Peyer's patch (tissue), 4 donors: ENCODE measurements at regions not wholly inside any gene's neighbourhood (a gene's known extent, or its start where the extent isn't known, plus 50 kb on each side); places are given as distances from the start of the nearest gene placed in this dataset.
"Not testable (repeated sequence)": the region's sequence is repeated elsewhere in the genome, so short reads cannot be mapped to it uniquely, and the experiment has no call there.

Source experiments
- DNase-seq, 3 donors: peaks; one replicate each; pipeline ENCODE4 v3.0.0-alpha.2; 2017 to 2019
- H3K27ac ChIP-seq, 4 donors: fragments of 200-600 bp; sonication (generic); one replicate each; pipeline ENCODE4 v1.5.1; 2016 to 2019
- H3K27me3 ChIP-seq, 2 donors: fragments of 200-600 bp; sonication (generic); one replicate each; pipeline ENCODE4 v1.5.1; 2019
- H3K36me3 ChIP-seq, 3 donors: fragments of 200-600 bp; sonication (generic); one replicate each; pipeline ENCODE4 v1.5.1; 2016 to 2019
- H3K4me1 ChIP-seq, 4 donors: fragments of 200-600 bp; sonication (generic); one replicate each; pipeline ENCODE4 v1.5.1; 2016 to 2019
- H3K4me3 ChIP-seq, 4 donors: fragments of 200-600 bp; sonication (generic); 1 replicate in 3 of 4; 2 replicates in 1 of 4; pipeline ENCODE4 v1.5.1; 2016 to 2019; ENCODE audit warnings: mild to moderate bottlenecking in 1 of 4
- H3K9me3 ChIP-seq, 4 donors: fragments of 200-600 bp; sonication (generic); one replicate each; pipeline ENCODE4 v1.5.1; 2016 to 2019; ENCODE audit warnings: mild to moderate bottlenecking in 1 of 4
- CTCF ChIP-seq, 6 experiments: fragments of 450-650 bp in 4 of 6; fragments of 200-600 bp in 2 of 6; sonication (generic) in 1 of 6; IDR thresholded peaks; one replicate each; pipeline ENCODE4 v1.5.1; 2017 to 2019; ENCODE audit warnings: antibody characterized with exemption in 6 of 6, mild to moderate bottlenecking in 3 of 6, moderate library complexity in 1 of 6
- POLR2A ChIP-seq, 2 donors: fragments of 450-650 bp; IDR thresholded peaks; one replicate each; pipeline ENCODE4 v1.5.1; 2017; ENCODE audit warnings: antibody characterized with exemption in 2 of 2, mild to moderate bottlenecking in 2 of 2, moderate library complexity in 2 of 2

GRCh38 chr2:137897082-137897481 lies 67.2 kb upstream of the HNMT start:
- H3K27ac ChIP-seq = no peak overlapping the region
- TF ChIP-seq CTCF (IDR thresholded peaks at IDR 0.05) = no peak
- no peak for TF ChIP-seq POLR2A (IDR thresholded peaks at IDR 0.05)
- no peak for DNase-seq
- H3K27me3 ChIP-seq = no peaks in the 10 kb centered on the region
- no peak overlapping the region for H3K4me3 ChIP-seq
- no peaks in the 10 kb centered on the region for H3K9me3 ChIP-seq
- H3K4me1 ChIP-seq = no peaks in the 10 kb centered on the region
- H3K36me3 ChIP-seq = no peaks in the 10 kb centered on the region

- no peak for DNase-seq
- H3K27me3 ChIP-seq = no peaks in the 10 kb centered on the region
- H3K27ac ChIP-seq = no peak overlapping the region
- H3K36me3 ChIP-seq = no peaks in the 10 kb centered on the region
- TF ChIP-seq CTCF (IDR thresholded peaks at IDR 0.05) (no peak), POLR2A (IDR thresholded peaks at IDR 0.05) (no peak)
- no peaks in the 10 kb centered on the region for H3K9me3 ChIP-seq
- H3K4me3 ChIP-seq = no peak overlapping the region
- no peaks in the 10 kb centered on the region for H3K4me1 ChIP-seq
Observed at GRCh38 chr2:137900421-137901141, 63.7 kb upstream of the HNMT start.

GRCh38 chr2:137910641-137911040 lies 53.6 kb upstream of the HNMT start:
- TF ChIP-seq POLR2A (IDR thresholded peaks at IDR 0.05) (no peak), CTCF (IDR thresholded peaks at IDR 0.05) (peak in 4 of 6 experiments; percentile 45 to 80 (median 70))
- no peaks in the 10 kb centered on the region for H3K36me3 ChIP-seq
- no peak overlapping the region for H3K27ac ChIP-seq
- no peak for DNase-seq
- H3K4me1 ChIP-seq = no peaks in the 10 kb centered on the region
- H3K27me3 ChIP-seq = no peaks in the 10 kb centered on the region
- H3K4me3 ChIP-seq = no peak overlapping the region
- H3K9me3 ChIP-seq = no peaks in the 10 kb centered on the region

- H3K36me3 ChIP-seq = no peaks in the 10 kb centered on the region
- no peaks in the 10 kb centered on the region for H3K4me1 ChIP-seq
- TF ChIP-seq CTCF (IDR thresholded peaks at IDR 0.05) (no peak), POLR2A (IDR thresholded peaks at IDR 0.05) (no peak)
- no peak overlapping the region for H3K4me3 ChIP-seq
- H3K27me3 ChIP-seq = no peaks in the 10 kb centered on the region
- no peaks in the 10 kb centered on the region for H3K9me3 ChIP-seq
- no peak for DNase-seq
- H3K27ac ChIP-seq = no peak overlapping the region
Observed at GRCh38 chr2:137912371-137912770, 51.9 kb upstream of the HNMT start.

- Histone ChIP-seq H3K27ac (no peak overlapping the region), H3K27me3 (no peaks in the 10 kb centered on the region), H3K36me3 (no peaks in the 10 kb centered on the region), H3K4me3 (no peak overlapping the region), H3K9me3 (no peaks in the 10 kb centered on the region), H3K4me1 (no peaks in the 10 kb centered on the region)
- TF ChIP-seq POLR2A (IDR thresholded peaks at IDR 0.05) = no peak
- no peak for TF ChIP-seq CTCF (IDR thresholded peaks at IDR 0.05)
- no peak for DNase-seq
Observed at GRCh38 chr2:137913169-137913568, 51.1 kb upstream of the HNMT start.

GRCh38 chr2:137913648-137914047 lies 50.6 kb upstream of the HNMT start:
- H3K36me3 ChIP-seq, H3K4me3 ChIP-seq, H3K4me1 ChIP-seq, H3K27ac ChIP-seq, DNase-seq, H3K9me3 ChIP-seq, H3K27me3 ChIP-seq: not testable (repeated sequence)
